DMS53 (cell line): ENCODE measurements at regions not wholly inside any gene's neighbourhood (a gene's known extent, or its start where the extent isn't known, plus 50 kb on each side); places are given as distances from the start of the nearest gene placed in this dataset.

Experiments
- DNase-seq: peaks from one replicate; lab custom pipeline; 2025; lab: John Stamatoyannopoulos, UW

GRCh38 chr12:128076188-128076587 lies 190.8 kb upstream of the TMEM132C start:
- DNase-seq: no peak

DNA sequence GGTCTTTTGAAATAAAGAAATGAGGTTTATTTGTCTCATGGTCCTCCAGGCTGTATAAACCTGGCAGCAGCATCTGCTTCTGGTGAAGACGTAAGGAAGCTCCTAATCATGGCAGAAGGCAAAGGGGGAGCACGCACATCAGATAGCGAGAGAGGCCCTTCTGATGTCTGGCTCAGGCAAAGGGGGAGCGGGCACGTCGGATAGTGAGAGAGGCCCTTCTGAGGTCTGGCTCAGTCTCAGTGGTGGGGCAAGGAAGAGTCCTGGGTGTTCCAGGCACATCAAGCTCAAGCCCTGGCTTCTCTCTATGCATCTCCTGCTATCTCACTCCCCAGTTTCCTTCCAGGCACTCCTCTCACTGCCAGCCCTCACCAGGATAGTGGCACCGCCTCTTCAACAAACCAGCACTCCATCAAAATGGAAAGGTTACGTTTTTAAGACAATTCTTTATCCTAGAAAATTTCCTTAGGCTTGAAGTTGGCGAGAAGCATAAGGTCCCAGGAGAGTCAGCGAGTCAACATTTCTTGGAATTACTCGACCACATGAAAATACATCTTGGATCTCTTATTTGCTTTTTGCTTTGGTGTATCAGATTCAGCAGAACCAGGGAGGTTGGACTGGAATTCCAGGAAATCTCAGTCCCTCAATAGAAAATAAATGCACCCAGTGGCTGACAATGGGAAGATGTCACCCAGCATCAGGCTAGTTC lies 189.6 kb upstream of the TMEM132C start:
- DNase-seq: no peak

DNA sequence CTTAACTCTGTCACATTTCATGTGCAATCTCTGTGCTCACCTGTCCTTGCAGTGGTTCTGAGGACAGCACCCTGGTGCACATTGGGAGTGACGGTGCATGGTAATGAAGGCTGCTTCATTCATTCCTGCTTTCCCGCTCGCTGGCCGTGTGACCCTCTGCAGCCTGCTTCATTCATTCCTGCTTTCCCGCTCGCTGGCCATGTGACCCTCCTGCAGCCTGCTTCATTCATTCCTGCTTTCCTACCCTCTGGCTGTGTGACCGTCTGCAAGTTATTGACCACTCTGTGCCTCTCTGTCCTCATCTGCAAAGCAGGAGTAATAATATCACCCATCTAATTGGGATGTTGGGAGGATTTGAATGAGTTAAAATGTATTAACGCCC lies 189.1 kb upstream of the TMEM132C start:
- no peak for DNase-seq

GRCh38 chr12:128078301-128078971 lies 188.5 kb upstream of the TMEM132C start:
- DNase-seq: no peak

DNA sequence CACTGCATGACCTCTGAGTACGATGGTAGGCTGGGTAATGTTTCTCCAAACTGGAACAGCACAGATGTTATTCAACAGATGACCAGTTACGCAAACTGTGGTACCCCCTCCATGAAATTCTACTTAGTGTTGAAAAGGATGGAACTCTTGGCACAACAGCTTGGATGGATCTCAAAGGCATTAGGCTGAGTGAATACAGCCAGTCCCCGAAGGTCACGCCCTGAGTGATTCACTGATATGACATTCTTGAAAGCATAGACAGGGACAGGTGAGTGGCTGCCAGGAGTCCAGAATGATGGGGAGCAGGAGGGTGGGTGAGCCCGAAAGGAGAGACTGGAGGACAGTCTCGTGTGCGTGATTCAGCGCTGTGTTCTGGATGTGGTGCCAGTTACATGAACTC lies 187.5 kb upstream of the TMEM132C start:
- no peak for DNase-seq

GRCh38 chr12:128083132-128083729 lies 183.7 kb upstream of the TMEM132C start:
- DNase-seq: no peak

DNA sequence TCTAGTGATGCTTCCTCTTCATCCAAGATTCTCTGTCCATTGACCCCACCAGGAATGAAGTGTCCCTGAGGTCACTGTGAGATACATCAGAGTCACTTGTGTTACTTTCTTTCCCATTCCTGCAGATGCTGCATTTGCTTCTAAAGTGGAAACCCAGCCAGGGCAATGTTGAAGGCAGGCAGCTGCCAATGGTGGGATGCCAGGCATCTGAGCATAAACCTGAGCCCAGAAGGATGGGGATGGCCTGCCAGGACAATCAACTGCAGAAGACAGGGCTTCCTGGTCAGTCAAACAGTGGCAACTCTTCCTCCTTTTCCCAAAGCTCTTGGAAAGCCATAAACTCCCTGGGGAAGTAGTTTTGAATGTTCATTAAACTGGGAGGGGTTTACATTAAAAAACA lies 178.0 kb upstream of the TMEM132C start:
- DNase-seq: no peak

GRCh38 chr12:128089961-128090360 lies 177.0 kb upstream of the TMEM132C start:
- no peak for DNase-seq

- DNase-seq: no peak
Observed at GRCh38 chr12:128091101-128091720, 175.8 kb upstream of the TMEM132C start.

GRCh38 chr12:128091951-128092382 lies 175.0 kb upstream of the TMEM132C start:
- no peak for DNase-seq

DNA sequence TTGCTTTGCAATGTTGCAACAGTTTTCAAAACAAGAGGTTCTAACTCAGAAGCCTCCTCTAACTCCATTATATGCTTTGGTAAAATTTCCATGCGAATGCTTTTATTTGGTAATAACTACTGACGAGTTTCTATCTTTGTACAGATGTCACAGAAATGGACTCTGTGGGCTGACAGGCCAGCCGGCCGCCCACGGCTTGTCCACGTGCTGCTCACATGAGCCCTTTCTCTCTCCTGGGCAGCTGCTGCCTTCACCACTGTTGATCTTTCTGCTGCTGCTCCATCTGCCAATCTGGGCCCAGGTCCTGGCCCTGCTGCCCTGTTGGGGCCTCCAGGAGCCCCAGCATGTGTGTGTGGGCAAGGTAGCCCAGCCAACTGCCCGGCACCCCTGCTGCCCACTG lies 168.2 kb upstream of the TMEM132C start:
- DNase-seq: no peak

GRCh38 chr12:128103152-128103551 lies 163.8 kb upstream of the TMEM132C start:
- no peak for DNase-seq

DNA sequence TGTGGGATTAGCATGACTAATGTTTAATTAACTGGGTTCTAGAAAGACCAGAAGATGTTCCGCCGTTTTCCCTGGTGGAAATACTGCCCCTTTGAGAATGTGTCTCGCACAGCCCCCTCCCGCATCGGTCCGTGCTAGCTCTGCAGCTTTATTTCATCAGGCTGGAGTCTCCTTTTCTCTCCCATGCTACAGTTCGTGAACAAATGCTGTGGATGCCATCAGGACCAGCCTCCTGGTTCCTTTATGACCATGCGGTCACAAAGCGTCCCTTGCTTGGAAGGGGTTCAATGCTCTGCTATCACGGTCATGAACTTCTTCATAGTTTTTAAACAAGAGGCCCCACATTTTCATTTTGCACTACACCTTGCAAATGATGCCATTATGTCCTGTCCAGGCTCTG lies 157.7 kb upstream of the TMEM132C start:
- DNase-seq: no peak

- DNase-seq: no peak
Observed at GRCh38 chr12:128109636-128110035, 157.3 kb upstream of the TMEM132C start.

GRCh38 chr12:128111333-128111732 lies 155.6 kb upstream of the TMEM132C start:
- DNase-seq: no peak

DNA sequence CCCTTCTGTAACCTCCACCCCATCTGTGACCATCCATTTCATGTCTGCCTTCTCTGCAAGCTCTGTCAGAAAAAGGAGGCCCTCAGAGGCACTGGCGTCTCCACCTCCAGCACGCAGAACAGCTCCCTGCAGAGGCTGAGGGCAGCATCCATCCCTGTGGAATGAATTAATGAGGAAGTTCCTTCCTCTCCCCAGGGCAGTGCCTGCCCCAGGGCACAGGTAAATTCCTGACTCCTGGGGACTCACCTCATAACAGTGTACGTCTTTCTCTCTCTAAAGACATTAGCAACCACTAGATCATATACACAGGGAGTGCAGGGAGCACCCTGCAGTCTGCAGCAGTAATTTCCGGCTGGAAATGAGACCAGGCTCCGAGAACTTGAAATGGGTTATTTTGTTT lies 155.0 kb upstream of the TMEM132C start:
- DNase-seq: no peak

DNA sequence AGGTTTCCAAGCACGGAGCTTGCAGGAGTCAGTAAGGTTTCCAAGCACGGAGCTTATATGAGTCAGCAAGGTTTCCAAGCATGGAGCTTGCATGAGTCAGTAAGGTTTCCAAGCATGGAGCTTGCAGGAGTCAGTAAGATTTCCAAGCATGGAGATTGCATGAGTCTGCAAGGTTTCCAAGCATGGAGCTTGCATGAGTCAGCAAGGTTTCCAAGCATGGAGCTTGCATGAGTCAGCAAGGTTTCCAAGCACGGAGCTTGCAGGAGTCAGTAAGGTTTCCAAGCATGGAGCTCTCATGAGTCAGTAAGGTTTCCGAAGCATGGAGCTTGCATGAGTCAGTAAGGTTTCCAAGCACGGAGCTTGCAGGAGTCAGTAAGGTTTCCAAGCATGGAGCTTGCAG lies 153.7 kb upstream of the TMEM132C start:
- peak; percentile 5 for DNase-seq

GRCh38 chr12:128114485-128114884 lies 152.5 kb upstream of the TMEM132C start:
- DNase-seq: no peak

- no peak for DNase-seq
Observed at GRCh38 chr12:128116537-128116936, 150.4 kb upstream of the TMEM132C start.

GRCh38 chr12:128120035-128120434 lies 146.9 kb upstream of the TMEM132C start:
- no peak for DNase-seq

- no peak for DNase-seq
Observed at GRCh38 chr12:128121424-128121823, 145.5 kb upstream of the TMEM132C start.

DNA sequence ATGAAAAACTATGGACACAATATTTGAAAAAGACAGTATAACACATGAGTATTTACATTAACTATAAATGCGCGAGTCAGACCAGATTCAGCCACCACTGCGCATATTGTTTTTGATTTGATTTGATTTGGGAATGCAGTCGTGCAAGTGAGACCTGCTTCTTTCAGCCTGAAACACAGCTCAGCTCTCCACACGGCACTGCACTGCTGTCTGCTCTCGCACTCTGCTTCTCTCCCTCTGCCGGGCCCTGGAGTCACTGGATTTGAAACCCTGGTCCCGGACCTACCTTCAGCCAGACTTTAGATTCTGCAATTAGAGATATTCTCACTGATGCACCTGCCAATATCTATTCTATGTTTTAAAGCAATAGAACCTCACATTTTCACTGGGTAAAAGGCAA lies 143.9 kb upstream of the TMEM132C start:
- no peak for DNase-seq

- DNase-seq: no peak
Observed at GRCh38 chr12:128131955-128132354, 135.0 kb upstream of the TMEM132C start.
